Urinary bladder (tissue), 3 donors: ENCODE measurements at regions not wholly inside any gene's neighbourhood (a gene's known extent, or its start where the extent isn't known, plus 50 kb on each side); places are given as distances from the start of the nearest gene placed in this dataset.
"Not testable (repeated sequence)": the region's sequence is repeated elsewhere in the genome, so short reads cannot be mapped to it uniquely, and the experiment has no call there.

Experiments
- DNase-seq: peaks from one replicate; pipeline ENCODE4 v3.0.0-alpha.2; 2015; ENCODE audit errors: extremely low spot score
- H3K27ac ChIP-seq: one replicate; pipeline ENCODE4 v1.5.1; 2013; ENCODE audit warnings: low read depth, mild to moderate bottlenecking, moderate library complexity
- H3K36me3 ChIP-seq: one replicate; pipeline ENCODE4 v1.6.1; 2013; ENCODE audit warnings: mild to moderate bottlenecking, moderate library complexity; ENCODE audit not compliant: insufficient read depth
- H3K4me1 ChIP-seq: one replicate; pipeline ENCODE4 v1.6.1; 2013; ENCODE audit warnings: mild to moderate bottlenecking, moderate library complexity; ENCODE audit not compliant: insufficient read depth
- H3K4me3 ChIP-seq: one replicate; pipeline ENCODE4 v1.5.1; 2013; ENCODE audit warnings: low read depth, low read length
- WGBS: extraction: QIAGEN DNeasy Blood & Tissue Kit; methylation state at CpG from one replicate; pipeline ENCODE4 v1.1.7; 2013; 5-methylcytosine and 5-hydroxymethylcytosine counted together
- donor health status: healthy with polysubstance abuse.
- donor health status: healthy.

- H3K27ac ChIP-seq, H3K4me3 ChIP-seq, DNase-seq, H3K4me1 ChIP-seq, H3K36me3 ChIP-seq: not testable (repeated sequence)
- WGBS, result 82% methylated on average over 4 of the region's 4 CpGs
These were observed 115.8 kb upstream of the WIPF3 start for GRCh38 chr7:29690510-29690909.

GRCh38 chr7:29696402-29696801 lies 109.9 kb upstream of the WIPF3 start:
- H3K27ac ChIP-seq, H3K4me3 ChIP-seq, H3K36me3 ChIP-seq, H3K4me1 ChIP-seq, DNase-seq: not testable (repeated sequence)
- 79% methylated on average over 5 of the region's 5 CpGs for WGBS

GRCh38 chr7:29699723-29700122 lies 106.6 kb upstream of the WIPF3 start:
- H3K4me3 ChIP-seq, H3K36me3 ChIP-seq, DNase-seq, H3K4me1 ChIP-seq, H3K27ac ChIP-seq: not testable (repeated sequence)
- over 99% methylated on average over 2 of the region's 2 CpGs for WGBS

- not testable (repeated sequence) for H3K4me3 ChIP-seq, H3K4me1 ChIP-seq, DNase-seq, H3K27ac ChIP-seq, H3K36me3 ChIP-seq
- 90% methylated on average over 1 of the region's 1 CpG for WGBS
These were observed 104.8 kb upstream of the WIPF3 start for GRCh38 chr7:29701540-29701939.

GRCh38 chr7:29703830-29704229 lies 102.5 kb upstream of the WIPF3 start:
- H3K4me1 ChIP-seq, H3K36me3 ChIP-seq, DNase-seq, H3K4me3 ChIP-seq, H3K27ac ChIP-seq: not testable (repeated sequence)
- 95% methylated on average over 4 of the region's 4 CpGs for WGBS

DNA sequence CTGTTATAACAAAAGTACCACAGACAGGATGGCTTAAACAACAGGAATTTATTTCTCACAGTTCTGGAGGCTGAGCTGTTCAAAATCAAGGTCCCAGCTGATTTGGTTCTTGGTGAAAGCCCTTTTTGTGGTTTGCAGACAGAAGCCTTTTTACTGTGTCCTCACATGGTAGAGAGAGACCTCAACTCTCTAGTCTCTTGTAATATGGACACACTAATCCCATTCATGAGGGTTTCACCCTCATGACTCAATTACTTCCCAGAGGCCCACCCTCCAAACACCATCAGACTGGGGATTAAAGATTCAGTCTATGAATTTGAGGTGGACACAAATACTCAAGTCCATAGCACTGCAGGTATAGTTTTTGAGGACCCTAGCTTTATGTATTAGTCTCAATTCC lies 97.3 kb upstream of the WIPF3 start:
- not testable (repeated sequence) for H3K27ac ChIP-seq, H3K36me3 ChIP-seq, H3K4me1 ChIP-seq, H3K4me3 ChIP-seq, DNase-seq

- not testable (repeated sequence) for H3K4me3 ChIP-seq, H3K27ac ChIP-seq, H3K36me3 ChIP-seq, DNase-seq, H3K4me1 ChIP-seq
- WGBS, result 21% methylated on average over 8 of the region's 8 CpGs
These were observed 83.2 kb upstream of the WIPF3 start for GRCh38 chr7:29723127-29723526.

DNA sequence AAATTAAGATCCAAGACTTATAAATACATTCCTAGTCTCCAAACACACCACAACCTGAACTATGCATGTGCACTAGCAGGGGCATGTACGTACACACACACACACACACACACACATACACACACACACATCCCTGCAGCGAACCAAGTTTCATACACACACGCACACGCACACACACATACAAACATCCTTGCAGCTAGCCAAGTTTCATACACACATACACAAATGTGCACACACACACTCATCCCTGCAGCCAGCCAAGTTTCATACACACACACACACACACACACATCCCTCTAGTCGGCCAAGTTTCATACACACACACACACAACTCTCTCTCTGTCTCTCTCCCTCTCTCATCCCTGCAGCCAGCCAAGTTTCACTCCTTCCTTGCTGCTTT lies 82.7 kb upstream of the WIPF3 start:
- WGBS, result 27% methylated on average over 5 of the region's 5 CpGs
- Histone ChIP-seq H3K4me3 (no peak overlapping the region), H3K36me3 (no peaks in the 10 kb centered on the region), H3K4me1 (no peaks in the 10 kb centered on the region), H3K27ac (no peak overlapping the region)
- no peak for DNase-seq

- not testable (repeated sequence) for DNase-seq, H3K36me3 ChIP-seq, H3K4me3 ChIP-seq, H3K27ac ChIP-seq, H3K4me1 ChIP-seq
- WGBS, result 48% methylated on average over 4 of the region's 4 CpGs
These were observed 76.7 kb upstream of the WIPF3 start for GRCh38 chr7:29729534-29730165.

DNA sequence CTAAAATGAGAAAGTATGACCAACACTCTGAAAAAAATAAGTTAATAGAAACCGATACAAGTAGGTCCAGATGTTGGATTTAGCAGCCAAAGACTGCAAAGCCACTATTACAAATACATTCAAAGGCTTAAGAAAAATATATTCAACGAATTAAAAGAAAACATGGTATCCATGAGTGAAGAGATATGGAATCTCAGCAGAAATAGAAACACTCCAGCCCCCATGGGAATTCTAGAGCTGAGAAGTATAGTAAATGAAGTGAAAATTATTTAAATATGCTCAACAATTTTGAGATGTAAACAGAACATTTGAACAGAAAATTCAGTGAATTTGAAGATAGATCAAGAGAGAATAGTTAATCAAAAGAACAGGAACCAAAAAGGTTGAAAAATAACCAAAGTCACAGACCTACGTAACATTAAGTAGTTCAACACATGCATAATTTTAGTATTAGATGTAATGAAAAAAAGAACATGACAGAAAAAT lies 72.0 kb upstream of the WIPF3 start:
- H3K4me1 ChIP-seq, result no peaks in the 10 kb centered on the region
- no peaks in the 10 kb centered on the region for H3K36me3 ChIP-seq
- no peak overlapping the region for H3K4me3 ChIP-seq
- WGBS, result 83% methylated on average over 3 of the region's 3 CpGs
- H3K27ac ChIP-seq, result no peak overlapping the region
- no peak for DNase-seq

DNA sequence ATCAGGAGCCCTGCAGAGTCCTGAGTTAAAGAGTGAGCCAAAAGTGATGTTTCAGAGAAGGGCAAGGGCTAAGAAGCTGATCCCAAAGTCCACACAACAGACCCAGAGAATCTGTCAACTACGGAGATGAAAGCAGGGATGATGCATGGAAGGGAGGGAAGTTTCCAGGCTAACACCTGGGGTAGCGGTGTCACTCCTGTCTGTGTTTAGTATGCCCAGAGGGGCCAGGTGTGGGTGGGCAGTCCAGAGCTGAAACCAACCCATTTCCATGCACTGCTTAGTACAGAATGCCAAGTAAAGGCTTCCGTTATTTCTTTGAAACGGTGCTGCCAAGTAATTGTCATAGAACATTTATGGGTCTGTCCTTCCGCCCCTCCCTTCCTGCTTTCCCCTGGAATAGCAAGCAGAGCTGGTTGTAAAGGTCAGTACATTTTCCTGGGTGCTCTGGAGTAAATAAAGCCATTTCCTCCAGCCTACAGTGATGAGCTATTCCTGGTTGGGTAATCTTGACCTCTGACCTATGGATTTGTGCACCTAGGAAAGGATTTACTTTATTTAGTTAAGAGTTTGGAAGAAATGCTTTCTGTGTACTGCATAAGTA lies 58.6 kb upstream of the WIPF3 start:
- 24% methylated on average over 5 of the region's 5 CpGs for WGBS
- H3K27ac ChIP-seq, result not testable (repeated sequence)

GRCh38 chr7:29748286-29749099 lies 57.8 kb upstream of the WIPF3 start:
- no peak overlapping the region for H3K27ac ChIP-seq
- 33% methylated on average over 3 of the region's 3 CpGs for WGBS
- no peaks in the 10 kb centered on the region for H3K4me1 ChIP-seq
- no peaks in the 10 kb centered on the region for H3K36me3 ChIP-seq
- DNase-seq, result no peak
- H3K4me3 ChIP-seq, result no peak overlapping the region

More for the DNA sequence above, 58.6 kb upstream of the WIPF3 start:
- H3K4me1 ChIP-seq, H3K4me3 ChIP-seq, H3K36me3 ChIP-seq, DNase-seq: not testable (repeated sequence)

GRCh38 chr7:29749701-29750321 lies 56.5 kb upstream of the WIPF3 start:
- no peaks in the 10 kb centered on the region for H3K4me1 ChIP-seq
- no peak overlapping the region for H3K4me3 ChIP-seq
- WGBS, result 73% methylated on average over 7 of the region's 7 CpGs
- DNase-seq, result no peak
- no peaks in the 10 kb centered on the region for H3K36me3 ChIP-seq
- H3K27ac ChIP-seq, result no peak overlapping the region
